NB4 (cell line): ENCODE measurements at regions not wholly inside any gene's neighbourhood (a gene's known extent, or its start where the extent isn't known, plus 50 kb on each side); places are given as distances from the start of the nearest gene placed in this dataset.

Experiments used
- POLR2A ChIP-seq: IDR thresholded peaks from 2 replicates; pipeline ENCODE4 v1.6.1; 2011; ENCODE audit warnings: mild to moderate bottlenecking; ENCODE audit not compliant: insufficient read length; ENCODE audit errors: extremely low read depth
- TF ChIP-seq, protein P1 (sequence below): IDR thresholded peaks from one replicate; pipeline ENCODE4 v1.5.1; 2012; ENCODE audit warnings: low read depth, low read length

DNA sequence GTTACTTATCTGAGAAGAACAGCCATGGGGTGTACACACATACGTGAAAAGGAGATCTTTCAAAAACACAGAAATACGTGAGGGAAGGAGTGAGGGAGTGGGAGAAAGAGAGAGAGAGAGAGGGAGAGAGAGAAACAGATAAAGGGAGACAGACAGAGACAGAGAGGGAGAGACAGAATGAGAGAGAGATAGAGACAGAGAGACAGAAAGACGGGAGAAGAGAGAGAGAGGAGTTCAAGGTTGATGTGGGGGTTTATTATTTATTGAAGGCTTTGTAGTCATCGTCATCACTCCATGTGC lies 64.0 kb downstream of the CHST2 start:
- TF ChIP-seq POLR2A, result no peak
- TF ChIP-seq, protein P1, sequence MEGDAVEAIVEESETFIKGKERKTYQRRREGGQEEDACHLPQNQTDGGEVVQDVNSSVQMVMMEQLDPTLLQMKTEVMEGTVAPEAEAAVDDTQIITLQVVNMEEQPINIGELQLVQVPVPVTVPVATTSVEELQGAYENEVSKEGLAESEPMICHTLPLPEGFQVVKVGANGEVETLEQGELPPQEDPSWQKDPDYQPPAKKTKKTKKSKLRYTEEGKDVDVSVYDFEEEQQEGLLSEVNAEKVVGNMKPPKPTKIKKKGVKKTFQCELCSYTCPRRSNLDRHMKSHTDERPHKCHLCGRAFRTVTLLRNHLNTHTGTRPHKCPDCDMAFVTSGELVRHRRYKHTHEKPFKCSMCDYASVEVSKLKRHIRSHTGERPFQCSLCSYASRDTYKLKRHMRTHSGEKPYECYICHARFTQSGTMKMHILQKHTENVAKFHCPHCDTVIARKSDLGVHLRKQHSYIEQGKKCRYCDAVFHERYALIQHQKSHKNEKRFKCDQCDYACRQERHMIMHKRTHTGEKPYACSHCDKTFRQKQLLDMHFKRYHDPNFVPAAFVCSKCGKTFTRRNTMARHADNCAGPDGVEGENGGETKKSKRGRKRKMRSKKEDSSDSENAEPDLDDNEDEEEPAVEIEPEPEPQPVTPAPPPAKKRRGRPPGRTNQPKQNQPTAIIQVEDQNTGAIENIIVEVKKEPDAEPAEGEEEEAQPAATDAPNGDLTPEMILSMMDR, result no peak
